Heart right ventricle (tissue), 16 donors: ENCODE measurements at regions not wholly inside any gene's neighbourhood (a gene's known extent, or its start where the extent isn't known, plus 50 kb on each side); places are given as distances from the start of the nearest gene placed in this dataset.
"Not testable (repeated sequence)": the region's sequence is repeated elsewhere in the genome, so short reads cannot be mapped to it uniquely, and the experiment has no call there.

Source experiments
- ATAC-seq, 8 donors: fragments of 200-7000 bp; cut with Tn5 transposase; one replicate each; pipeline ENCODE4 v1.9.1; 2020; ENCODE audit warnings: mild to moderate bottlenecking in 8 of 8, moderate library complexity in 8 of 8, moderate number of reproducible peaks in 1 of 8
- DNase-seq, 2 donors: peaks; one replicate each; pipeline ENCODE4 v3.0.0-alpha.2; 2020
- H3K27ac ChIP-seq, 10 donors: fragments of 200-600 bp; sonication (generic) in 2 of 10; one replicate each; pipeline versions ENCODE4 v1.5.0 to v1.8.0; 2020 to 2022; ENCODE audit warnings: mild to moderate bottlenecking in 3 of 10
- H3K27me3 ChIP-seq, 7 donors: fragments of 200-600 bp; one replicate each; pipeline ENCODE4 v1.8.0; 2021 to 2022; ENCODE audit warnings: mild to moderate bottlenecking in 2 of 7
- H3K36me3 ChIP-seq, 9 donors: fragments of 200-600 bp; sonication (generic) in 1 of 9; one replicate each; pipeline versions ENCODE4 v1.5.0 to v1.8.0; 2020 to 2022; ENCODE audit warnings: mild to moderate bottlenecking in 2 of 9
- H3K4me1 ChIP-seq, 9 donors: fragments of 200-600 bp; sonication (generic) in 1 of 9; one replicate each; pipeline versions ENCODE4 v1.5.0 to v1.8.0; 2020 to 2022; ENCODE audit warnings: mild to moderate bottlenecking in 4 of 9
- H3K4me3 ChIP-seq, 10 donors: fragments of 200-600 bp; sonication (generic) in 2 of 10; one replicate each; pipeline versions ENCODE4 v1.5.0 to v1.8.0; 2020 to 2022; ENCODE audit warnings: mild to moderate bottlenecking in 7 of 10, moderate library complexity in 2 of 10
- H3K9me3 ChIP-seq, 11 donors: fragments of 200-600 bp in 10 of 11; sonication (generic) in 2 of 11; one replicate each; pipeline versions ENCODE4 v1.5.0 to v1.8.0; 2013 to 2022; ENCODE audit warnings: mild to moderate bottlenecking in 2 of 11, control low read depth in 1 of 11, moderate library complexity in 1 of 11
- WGBS, 2 donors: extraction: QIAGEN DNeasy Blood & Tissue Kit; methylation state at CpG; one replicate each; pipeline ENCODE4 v1.1.7; 2013; ENCODE audit warnings: inconsistent platforms in 1 of 2; 5-methylcytosine and 5-hydroxymethylcytosine counted together
- intact Hi-C, 10 donors: fragments of 100-400 bp; cut with DNase I; formaldehyde crosslinking; loops; one replicate each; pipeline versions ENCODE4 v1.11.1 to v1.14.2; 2022
- TF ChIP-seq, protein P1 (sequence below), 9 donors: fragments of 200-600 bp; sonication (generic) in 2 of 9; IDR thresholded peaks; one replicate each; pipeline versions ENCODE4 v1.5.0 to v1.8.0; 2021 to 2022; ENCODE audit warnings: antibody characterized with exemption in 9 of 9, mild to moderate bottlenecking in 5 of 9, moderate library complexity in 1 of 9
- donor health status: Arrhythmogenic right ventricular cardiomyopathy.
- donor health status: ischemic (EF 13 %, LVEDD 7.1; RV severe dilation, severe dysfunction).
- donor health status: healthy with polysubstance abuse.
- donor health status: DM: no; HTN: yes; CAD: no.
- donor health status: DM: no; HTN: no; CAD: no.
- donor health status: ischemic (EF 25% LVEDD 6.9; RV normal size, moderate dysfunction).
- donor health status: ischemic (EF 25% LVEDD 5.7; RV mildly dilated, moderate dysfunction).
- donor health status: healthy.
- donor health status: DM: yes; HTN: yes; CAD: no.
- donor health status: Ischemic cardiomyopathy.
- donor health status: ischemic (EF 35%, LVEDD 5.7; RV mildly dilated, moderate dysfunction).
- donor health status: nonischemic (EF 11% LVEDD 7.7; RV severe dilation, severe dysfunction).
- donor health status: DM: yes; HTN: yes; CAD: no.
- donor health status: PGD.
- donor health status: ischemic (EF 29% LVEDD 5.4; RV normal size, mild dysfunction).
- donor health status: nonischemic (EF 23%, LVEDD 6.1; RV moderate dilation, normal function).

DNA sequence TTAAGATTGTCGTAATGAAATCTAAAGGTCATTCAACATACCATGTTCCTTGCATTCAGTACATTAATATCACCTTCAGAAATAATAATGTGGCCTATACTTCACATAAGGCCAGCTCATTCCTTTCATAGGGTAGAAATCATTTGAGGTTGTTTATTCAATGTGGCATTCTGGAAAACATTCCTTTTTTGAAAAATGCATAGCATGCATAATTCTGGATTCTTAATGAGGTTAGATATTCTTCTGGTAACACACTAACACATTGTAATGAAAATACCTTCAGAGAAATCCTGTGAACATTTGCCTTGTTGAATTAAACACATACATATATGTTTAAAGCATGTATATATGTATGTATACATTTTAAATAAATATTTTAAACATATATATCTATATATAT is 204.6 kb upstream of the KCNH7 start:
- H3K4me3 ChIP-seq = no peak overlapping the region
- WGBS, 2 donors = 89 to 90% methylated on average over 1 of the region's 1 CpG
- TF ChIP-seq, protein P1, sequence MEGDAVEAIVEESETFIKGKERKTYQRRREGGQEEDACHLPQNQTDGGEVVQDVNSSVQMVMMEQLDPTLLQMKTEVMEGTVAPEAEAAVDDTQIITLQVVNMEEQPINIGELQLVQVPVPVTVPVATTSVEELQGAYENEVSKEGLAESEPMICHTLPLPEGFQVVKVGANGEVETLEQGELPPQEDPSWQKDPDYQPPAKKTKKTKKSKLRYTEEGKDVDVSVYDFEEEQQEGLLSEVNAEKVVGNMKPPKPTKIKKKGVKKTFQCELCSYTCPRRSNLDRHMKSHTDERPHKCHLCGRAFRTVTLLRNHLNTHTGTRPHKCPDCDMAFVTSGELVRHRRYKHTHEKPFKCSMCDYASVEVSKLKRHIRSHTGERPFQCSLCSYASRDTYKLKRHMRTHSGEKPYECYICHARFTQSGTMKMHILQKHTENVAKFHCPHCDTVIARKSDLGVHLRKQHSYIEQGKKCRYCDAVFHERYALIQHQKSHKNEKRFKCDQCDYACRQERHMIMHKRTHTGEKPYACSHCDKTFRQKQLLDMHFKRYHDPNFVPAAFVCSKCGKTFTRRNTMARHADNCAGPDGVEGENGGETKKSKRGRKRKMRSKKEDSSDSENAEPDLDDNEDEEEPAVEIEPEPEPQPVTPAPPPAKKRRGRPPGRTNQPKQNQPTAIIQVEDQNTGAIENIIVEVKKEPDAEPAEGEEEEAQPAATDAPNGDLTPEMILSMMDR (IDR thresholded peaks at IDR 0.05) = no peak
- ATAC-seq (no peak), DNase-seq (no peak)
- no peaks in the 10 kb centered on the region for H3K27me3 ChIP-seq
- intact Hi-C loops = no loop called here
- no peaks in the 10 kb centered on the region for H3K9me3 ChIP-seq
- no peaks in the 10 kb centered on the region for H3K4me1 ChIP-seq
- no peak overlapping the region for H3K27ac ChIP-seq
- H3K36me3 ChIP-seq = no peaks in the 10 kb centered on the region

DNA sequence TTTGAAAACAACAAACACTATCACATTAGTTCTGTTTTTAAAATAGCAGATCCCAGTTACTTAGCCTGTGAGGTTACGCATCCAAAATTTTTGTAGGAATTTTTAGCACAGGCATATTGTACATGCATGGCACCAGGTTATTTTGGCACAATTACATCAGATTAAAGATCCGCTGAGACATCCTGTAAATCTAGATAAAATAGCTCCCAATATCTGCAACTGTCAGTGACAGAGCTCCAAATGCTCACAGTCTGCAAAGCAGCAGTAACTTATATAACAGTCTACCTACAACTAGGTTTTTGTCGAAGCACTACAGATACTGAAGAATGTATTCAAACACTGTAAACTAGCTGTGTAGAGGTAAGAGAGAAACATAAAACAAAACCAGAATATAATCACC is 200.7 kb upstream of the KCNH7 start:
- TF ChIP-seq, protein P1 (IDR thresholded peaks at IDR 0.05) = no peak
- intact Hi-C loops = no loop called here
- ATAC-seq = no peak
- Histone ChIP-seq H3K27me3 (no peaks in the 10 kb centered on the region), H3K9me3 (no peaks in the 10 kb centered on the region), H3K4me3 (no peak overlapping the region), H3K4me1 (no peaks in the 10 kb centered on the region), H3K27ac (no peak overlapping the region), H3K36me3 (no peaks in the 10 kb centered on the region)
- DNase-seq = no peak
- 71 to 75% methylated on average over 3 of the region's 3 CpGs for WGBS, 2 donors

DNA sequence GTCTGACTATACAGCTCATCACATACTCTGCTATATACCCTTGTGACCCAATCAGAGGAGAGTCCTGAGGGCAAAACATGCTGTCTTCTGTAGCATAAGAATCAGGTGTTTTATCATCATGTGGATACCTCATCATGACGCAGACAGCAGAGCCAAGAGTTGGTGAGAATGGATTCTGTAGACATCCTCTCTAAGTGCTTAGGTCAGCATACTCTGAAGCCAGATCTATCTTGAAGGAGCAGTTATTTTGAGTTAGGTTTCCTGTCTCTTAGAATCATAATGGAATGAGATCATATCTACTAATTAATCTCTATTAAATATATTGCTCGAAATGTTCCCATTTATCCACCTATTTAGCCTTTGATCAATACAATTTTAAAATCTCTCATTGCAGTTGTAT is 190.2 kb upstream of the KCNH7 start:
- TF ChIP-seq, protein P1 (IDR thresholded peaks at IDR 0.05) = no peak
- ATAC-seq (no peak), DNase-seq (no peak)
- WGBS, 2 donors = 76 to 78% methylated on average over 2 of the region's 2 CpGs
- Histone ChIP-seq H3K27me3 (no peaks in the 10 kb centered on the region), H3K36me3 (no peaks in the 10 kb centered on the region), H3K27ac (no peak overlapping the region), H3K9me3 (no peaks in the 10 kb centered on the region), H3K4me1 (no peaks in the 10 kb centered on the region), H3K4me3 (no peak overlapping the region)
- intact Hi-C loops = no loop called here

DNA sequence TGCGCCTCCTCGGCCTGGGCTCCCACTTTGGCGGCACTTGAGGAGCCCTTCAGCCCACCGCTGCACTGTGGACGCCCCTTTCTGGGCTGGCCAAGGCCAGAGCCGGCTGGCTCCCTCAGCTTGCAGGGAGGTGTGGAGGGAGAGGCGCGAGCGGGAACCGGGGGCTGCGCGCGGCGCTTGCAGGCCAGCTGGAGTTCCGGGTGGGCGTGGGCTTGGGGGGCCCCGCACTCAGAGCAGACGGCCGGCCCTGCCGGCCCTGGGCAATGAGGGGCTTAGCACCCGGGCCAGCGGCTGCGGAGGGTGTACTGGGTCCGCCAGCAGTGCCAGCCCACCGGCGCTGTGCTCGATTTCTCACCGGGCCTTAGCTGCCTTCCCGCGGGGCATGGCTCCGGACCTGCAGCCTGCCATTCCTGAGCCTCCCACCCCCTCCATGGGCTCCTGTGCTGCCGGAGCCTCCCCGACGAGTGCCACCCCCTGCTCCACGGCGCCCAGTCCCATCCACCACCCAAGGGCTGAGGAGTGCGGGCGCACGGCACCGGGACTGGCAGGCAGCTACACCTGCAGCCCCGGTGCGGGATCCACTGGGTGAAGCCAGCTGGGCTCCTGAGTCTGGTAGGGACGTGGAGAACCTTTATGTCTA is 187.7 kb upstream of the KCNH7 start:
- H3K27me3 ChIP-seq, H3K4me3 ChIP-seq, H3K27ac ChIP-seq, H3K4me1 ChIP-seq, H3K9me3 ChIP-seq, DNase-seq, ATAC-seq, intact Hi-C loops, H3K36me3 ChIP-seq: not testable (repeated sequence)
- WGBS, 2 donors = 67 to 79% methylated on average over 32 to 43 of the region's 43 CpGs

DNA sequence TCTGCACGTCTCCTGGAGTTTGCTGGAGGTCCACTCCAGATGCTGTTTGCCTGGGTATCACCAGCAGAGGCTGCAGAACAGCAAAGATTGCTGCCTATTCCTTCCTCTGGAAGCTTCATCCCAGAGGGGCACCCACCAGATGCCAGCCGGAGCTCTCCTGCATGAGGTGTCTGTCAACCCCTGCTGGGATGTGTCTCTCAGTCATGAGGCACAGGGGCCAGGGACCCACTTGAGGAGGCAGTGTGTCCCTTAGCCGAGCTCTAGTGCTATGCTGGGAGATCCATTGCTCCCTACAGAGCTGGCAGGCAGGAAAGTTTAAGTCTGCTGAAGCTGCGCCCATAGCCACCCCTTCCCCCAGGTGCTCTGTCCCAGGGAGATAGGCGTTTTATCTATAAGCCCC is 178.3 kb upstream of the KCNH7 start:
- intact Hi-C loops, ATAC-seq, DNase-seq, H3K27ac ChIP-seq, H3K36me3 ChIP-seq, H3K27me3 ChIP-seq, H3K4me1 ChIP-seq, H3K4me3 ChIP-seq: not testable (repeated sequence)
- peaks cover 0 to 36% (median 0%) of the 10 kb centered on the region in 11 donors for H3K9me3 ChIP-seq
- WGBS, 2 donors = 57 to 62% methylated on average over 5 of the region's 5 CpGs
